GM19328 (cell line): ENCODE measurements at regions not wholly inside any gene's neighbourhood (a gene's known extent, or its start where the extent isn't known, plus 50 kb on each side); places are given as distances from the start of the nearest gene placed in this dataset.
"Not testable (repeated sequence)": the region's sequence is repeated elsewhere in the genome, so short reads cannot be mapped to it uniquely, and the experiment has no call there.

ENCODE experiments used
- ATAC-seq: cut with Tn5 transposase; IDR thresholded peaks from one replicate; pipeline ENCODE4 v1.9.1; 2021; ENCODE audit warnings: mild to moderate bottlenecking, moderate library complexity; ENCODE audit not compliant: unreplicated experiment

GRCh38 chr2:129010262-129010661 is 691.6 kb upstream of the HS6ST1 start:
- no peak for ATAC-seq

DNA sequence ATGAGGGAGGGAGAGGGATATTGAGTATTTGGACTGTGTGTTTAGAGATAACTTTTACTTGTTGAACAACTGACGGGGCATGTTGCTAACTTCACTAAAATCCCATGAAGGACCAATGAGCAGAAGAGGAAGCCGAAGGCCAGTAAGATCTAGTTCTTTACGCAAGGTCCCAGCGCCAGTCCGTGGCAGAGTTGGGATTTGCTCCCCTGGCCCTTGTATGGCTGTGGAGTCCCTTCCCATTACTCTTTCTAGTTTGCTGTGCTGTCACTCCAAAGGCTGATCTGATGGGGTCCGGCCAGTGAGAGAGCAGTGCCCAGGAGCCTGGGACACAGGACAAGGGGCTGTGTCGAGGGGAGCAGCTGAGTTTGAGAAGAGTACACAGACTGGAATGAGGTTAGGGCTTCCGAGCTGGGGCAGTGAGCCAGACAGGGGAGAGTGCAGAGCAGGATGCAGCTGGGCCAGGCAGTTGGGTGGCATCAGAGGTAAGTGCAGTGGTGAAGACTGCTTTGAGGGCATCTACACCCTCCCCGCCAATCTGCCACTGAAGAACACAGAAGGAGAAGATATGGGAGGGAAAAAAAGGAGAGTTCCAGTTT is 692.9 kb upstream of the HS6ST1 start:
- no peak for ATAC-seq

GRCh38 chr2:129014432-129014831 is 695.8 kb upstream of the HS6ST1 start:
- ATAC-seq: no peak

- no peak for ATAC-seq
Observed at GRCh38 chr2:129015397-129016285, 697.0 kb upstream of the HS6ST1 start.

GRCh38 chr2:129016972-129017371 is 698.3 kb upstream of the HS6ST1 start:
- no peak for ATAC-seq

- ATAC-seq: no peak
Observed at GRCh38 chr2:129024796-129025195, 706.1 kb upstream of the HS6ST1 start.

- ATAC-seq: no peak
Observed at GRCh38 chr2:129035992-129036391, 717.3 kb upstream of the HS6ST1 start.

- not testable (repeated sequence) for ATAC-seq
Observed at GRCh38 chr2:129043677-129044076, 725.0 kb upstream of the HS6ST1 start.

DNA sequence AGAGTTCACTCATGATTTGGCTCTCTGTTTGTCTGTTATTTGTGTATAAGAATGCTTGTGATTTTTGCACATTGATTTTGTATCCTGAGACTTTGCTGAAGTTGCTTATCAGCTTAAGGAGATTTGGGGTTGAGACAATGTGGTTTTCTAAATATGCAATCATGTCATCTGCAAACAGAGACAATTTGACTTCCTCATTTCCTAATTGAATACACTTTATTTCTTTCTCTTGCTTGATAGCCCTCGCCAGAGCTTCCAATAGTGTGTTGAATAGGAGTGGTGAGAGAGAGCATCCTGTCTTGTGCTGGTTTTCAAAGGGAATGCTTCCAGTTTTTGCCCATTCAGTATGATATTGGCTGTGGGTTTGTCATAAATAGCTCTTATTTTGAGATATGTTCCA is 727.8 kb upstream of the HS6ST1 start:
- ATAC-seq: not testable (repeated sequence)

DNA sequence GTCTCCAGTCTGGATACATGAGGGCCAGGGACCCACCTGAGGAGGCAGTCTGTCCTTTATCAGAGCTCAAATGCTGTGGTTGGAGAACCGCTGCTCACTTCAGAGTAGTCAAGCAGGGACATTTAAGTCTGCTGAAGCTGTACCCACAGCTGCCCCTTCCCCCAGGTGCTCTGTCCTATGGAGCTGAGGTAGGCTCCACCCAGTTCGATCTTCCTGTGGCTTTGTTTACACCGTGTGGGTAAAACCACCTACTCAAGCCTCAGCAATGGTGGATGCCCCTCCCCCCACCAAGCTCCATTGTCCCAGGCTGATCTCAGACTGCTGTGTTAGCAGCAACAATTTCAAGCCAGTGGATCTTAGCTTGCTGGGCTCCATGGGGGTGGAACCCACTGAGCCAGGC is 731.4 kb upstream of the HS6ST1 start:
- no peak for ATAC-seq

GRCh38 chr2:129055242-129055641 is 736.6 kb upstream of the HS6ST1 start:
- no peak for ATAC-seq

- no peak for ATAC-seq
Observed at GRCh38 chr2:129055824-129056223, 737.2 kb upstream of the HS6ST1 start.

DNA sequence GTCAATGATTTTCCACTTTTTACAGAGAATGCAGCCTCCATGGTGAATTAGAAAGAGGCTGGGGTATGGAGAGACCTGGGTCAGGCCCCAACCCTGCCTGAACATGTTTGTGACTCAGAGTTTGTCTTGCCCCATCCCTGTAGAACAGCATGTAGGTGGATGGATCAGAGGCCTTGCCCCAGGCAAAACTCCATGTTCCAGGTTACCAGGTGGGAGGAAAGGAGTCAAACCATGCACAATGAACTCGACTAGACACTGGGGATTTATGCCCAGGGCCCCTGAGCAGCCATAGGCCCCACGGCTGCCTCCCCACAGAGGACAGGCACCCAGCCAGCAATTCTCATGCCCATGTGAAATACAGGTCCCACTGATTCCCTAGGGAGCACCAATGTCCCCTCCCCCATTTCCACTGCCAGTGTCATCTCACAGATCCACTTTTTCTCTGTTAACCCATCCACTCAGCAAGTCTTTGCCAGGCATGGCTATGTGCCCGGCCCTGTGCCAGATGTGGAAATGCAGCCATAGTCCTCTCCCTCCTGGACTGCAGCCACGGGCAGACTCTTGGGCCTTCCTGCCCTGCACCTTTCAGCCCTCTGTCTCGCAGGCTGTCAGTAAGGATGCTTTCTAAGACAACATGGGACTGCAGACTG is 737.8 kb upstream of the HS6ST1 start:
- ATAC-seq: no peak

DNA sequence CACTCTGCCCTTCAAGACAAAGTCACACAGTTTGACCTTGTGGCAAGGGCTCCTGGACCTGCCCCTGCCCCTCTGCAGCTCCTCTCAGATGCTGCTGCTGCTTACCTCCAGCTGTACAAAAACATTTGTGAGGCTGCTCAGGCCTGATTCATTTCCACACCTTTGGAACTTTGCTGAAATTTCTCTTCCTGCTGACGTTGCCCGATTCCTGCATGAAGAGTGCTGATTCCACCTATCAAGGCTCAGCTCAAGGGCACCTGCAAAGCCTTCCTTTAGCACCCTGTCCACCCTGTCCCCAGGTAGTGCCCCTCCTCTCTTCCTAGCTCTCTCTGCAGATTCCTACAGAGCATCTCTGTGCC is 738.3 kb upstream of the HS6ST1 start:
- ATAC-seq: no peak

- no peak for ATAC-seq
Observed at GRCh38 chr2:129058981-129059380, 740.3 kb upstream of the HS6ST1 start.

DNA sequence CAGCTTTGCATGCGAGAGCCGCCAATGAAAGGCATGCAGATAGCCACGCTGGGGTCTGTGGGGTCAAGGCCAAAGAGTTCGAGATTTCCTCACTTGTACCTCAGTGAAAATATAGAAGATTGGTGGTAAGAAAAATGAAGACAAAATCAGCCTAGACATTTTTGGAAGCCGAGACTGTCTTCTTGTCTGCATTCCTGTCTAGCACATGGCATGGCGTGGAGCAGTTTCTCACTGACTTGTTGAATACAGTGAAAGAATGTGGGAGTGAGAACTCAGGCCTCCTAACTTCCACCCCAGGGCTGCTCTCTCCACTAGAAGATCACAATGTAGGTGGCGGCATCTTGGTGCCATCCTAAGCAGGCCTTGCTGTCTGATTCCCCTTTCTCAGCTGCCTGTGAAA is 740.8 kb upstream of the HS6ST1 start:
- ATAC-seq: no peak

- no peak for ATAC-seq
Observed at GRCh38 chr2:129061069-129061768, 742.6 kb upstream of the HS6ST1 start.

DNA sequence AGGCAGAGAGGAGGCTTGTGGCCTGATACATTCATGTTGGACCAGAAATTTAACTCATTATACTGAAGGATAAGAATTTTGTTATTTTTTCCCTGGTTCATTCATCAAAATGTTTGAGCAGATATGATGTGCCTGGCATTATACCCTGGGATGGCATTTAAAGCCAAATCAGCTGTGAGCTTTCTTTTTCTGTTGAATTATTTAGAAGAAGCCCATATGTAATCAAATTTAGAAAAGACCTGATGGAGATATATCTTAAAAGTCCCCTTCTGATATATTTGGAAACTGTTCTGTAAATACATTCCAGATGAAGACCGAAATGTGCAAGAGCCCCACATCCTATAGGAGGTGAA is 743.1 kb upstream of the HS6ST1 start:
- no peak for ATAC-seq

DNA sequence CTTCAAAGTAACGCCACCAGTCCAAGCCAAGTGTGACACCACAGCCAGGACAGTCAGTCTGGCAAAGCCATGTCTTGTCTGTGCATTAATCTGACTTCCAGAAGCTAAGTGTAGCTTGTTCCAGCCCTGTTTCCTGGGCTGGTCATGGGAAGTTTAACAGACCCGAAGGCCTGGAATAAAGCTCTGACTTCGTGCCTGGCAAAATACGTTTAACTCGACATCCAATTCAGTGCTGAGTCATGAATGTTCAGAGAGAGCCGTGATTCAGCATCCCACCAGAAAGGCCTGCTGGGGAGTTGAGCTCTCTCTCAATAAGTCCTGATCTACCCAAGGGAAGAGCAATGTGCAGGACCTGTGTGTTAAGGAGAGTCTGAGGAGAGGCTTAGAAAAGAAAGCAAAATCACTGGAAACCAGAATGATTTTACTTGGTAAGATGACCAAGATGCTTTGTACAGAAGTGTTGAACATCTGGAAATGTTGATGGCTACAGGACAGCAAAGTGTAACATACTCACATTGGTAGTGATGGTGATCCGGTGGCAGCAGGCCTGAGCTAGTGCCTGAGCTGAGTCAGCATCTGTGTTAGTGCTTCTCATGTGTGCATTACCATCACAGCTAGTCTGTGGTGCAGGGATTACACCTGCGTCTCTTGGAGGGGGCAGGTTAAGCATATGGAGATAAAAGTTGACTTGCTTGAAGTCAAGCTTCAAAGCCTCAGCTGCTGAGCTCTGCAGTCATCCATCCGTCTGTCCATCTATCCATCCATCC is 743.7 kb upstream of the HS6ST1 start:
- no peak for ATAC-seq

DNA sequence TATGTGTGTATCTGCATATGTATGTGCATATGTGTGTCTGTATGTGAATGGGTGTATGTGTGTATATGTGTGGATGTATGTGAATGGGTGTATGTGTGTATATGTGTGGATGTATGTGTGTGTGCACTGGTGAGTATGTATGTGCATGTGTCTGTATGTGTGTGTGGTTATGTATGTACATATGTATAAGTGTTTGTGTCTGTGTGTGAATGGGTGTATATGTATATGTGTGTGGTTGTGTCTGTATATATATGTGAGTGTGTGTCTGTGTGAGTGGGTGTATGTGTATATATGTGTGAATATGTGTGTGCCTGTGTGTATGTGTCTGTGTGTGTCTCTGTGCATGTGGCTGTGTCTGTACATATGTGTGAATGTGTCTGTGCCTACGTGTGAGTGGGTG is 748.4 kb upstream of the HS6ST1 start:
- ATAC-seq: no peak

GRCh38 chr2:129067953-129068352 is 749.3 kb upstream of the HS6ST1 start:
- ATAC-seq: no peak
